GM18909 (cell line): ENCODE measurements at regions not wholly inside any gene's neighbourhood (a gene's known extent, or its start where the extent isn't known, plus 50 kb on each side); places are given as distances from the start of the nearest gene placed in this dataset.
"Not testable (repeated sequence)": the region's sequence is repeated elsewhere in the genome, so short reads cannot be mapped to it uniquely, and the experiment has no call there.

Experiments used
- ATAC-seq: cut with Tn5 transposase; IDR thresholded peaks from one replicate; pipeline ENCODE4 v1.9.1; 2021; ENCODE audit warnings: mild to moderate bottlenecking; ENCODE audit not compliant: unreplicated experiment, poor library complexity

DNA sequence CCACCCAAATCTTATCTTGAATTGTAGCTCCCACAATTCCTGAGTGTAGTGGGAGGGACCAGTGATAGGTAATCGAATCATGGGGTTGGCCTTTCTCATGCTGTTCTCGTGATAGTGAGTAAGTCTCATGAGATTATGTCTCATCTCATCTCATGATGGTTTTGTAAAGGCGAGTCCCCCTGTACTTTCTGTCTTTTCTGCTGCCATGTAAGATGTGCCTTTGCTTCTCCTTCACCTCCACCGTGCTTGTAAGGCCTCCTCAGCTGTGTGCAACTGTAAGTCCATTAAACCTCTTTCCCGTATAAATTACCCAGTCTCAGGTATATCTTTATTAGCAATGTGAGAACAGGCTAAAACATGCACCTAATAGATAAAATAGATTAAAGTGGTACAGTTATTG is 756.4 kb upstream of the SLITRK5 start:
- no peak for ATAC-seq

DNA sequence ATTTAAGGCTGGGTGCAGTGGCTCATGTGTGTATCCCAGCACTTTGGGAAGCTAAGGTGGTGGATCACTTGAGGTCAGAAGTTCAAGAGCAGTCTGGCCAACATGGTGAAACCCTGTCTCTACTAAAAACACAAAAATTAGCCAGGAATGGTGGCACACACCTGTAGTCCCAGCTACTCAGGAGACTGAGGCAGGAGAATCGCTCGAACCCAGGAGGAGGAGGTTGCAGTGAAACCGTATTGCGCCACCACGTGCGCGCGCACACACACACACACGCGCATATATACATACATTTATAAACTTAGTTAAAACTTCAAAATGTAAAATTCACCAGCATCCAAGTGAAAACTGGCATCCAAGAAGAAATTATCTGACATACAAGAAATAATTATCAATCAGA is 753.7 kb upstream of the SLITRK5 start:
- not testable (repeated sequence) for ATAC-seq

DNA sequence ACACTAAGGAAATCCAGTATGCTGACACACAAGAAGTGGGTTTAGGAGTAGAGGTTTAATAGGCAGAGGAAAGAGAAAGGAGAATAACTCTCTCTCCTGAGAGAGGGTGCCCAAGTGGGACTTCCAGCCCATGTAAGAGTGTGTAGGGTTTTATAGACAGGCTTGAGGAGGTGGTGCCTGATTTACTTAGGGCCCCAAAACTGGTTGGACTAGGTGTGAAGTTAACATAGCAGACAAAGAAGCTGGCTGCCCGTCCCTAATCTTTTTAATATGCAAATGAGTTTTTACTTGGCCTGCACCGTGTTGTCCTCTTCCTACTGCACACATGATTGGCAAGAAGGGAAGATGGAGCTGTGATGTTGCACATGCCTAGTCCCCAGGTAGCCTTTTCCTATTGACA is 752.5 kb upstream of the SLITRK5 start:
- ATAC-seq = no peak

DNA sequence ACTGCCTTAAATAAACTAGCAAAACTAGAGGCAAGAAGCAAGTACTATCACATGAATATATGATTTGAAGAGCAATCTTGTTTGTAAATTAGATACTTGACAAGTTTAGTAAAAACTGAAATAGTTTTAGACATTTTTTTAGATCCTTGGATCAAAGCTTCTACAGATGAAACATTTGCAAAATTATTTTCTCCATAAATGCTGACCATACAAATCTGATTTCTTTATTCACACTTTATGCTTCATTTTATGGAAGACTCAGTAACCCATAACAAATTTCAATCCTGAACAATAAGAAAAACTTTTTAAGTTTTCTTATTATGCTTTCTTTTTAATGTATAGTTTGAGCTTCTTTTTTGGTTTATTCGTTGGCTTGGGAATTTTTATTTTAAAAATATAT is 750.2 kb upstream of the SLITRK5 start:
- ATAC-seq = no peak

DNA sequence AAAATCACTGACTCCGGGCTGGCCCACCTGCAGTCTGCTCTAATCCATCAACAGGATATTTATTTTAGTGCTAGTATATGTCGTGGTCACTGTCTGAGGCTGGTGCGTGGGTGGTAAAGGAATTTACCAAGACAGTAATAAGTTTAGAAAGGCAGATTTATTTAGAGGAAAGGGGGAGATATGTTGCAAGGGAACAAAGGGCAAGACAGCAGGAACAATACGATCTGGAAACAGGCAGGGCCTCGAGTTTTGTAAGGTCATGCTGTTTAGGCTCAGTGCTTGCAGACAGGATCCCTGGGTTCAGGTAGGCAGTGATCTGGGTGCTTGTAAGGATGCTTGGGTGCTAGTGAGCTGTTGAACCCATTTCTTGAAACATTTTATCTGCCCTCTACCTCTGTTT is 748.2 kb upstream of the SLITRK5 start:
- ATAC-seq = no peak

DNA sequence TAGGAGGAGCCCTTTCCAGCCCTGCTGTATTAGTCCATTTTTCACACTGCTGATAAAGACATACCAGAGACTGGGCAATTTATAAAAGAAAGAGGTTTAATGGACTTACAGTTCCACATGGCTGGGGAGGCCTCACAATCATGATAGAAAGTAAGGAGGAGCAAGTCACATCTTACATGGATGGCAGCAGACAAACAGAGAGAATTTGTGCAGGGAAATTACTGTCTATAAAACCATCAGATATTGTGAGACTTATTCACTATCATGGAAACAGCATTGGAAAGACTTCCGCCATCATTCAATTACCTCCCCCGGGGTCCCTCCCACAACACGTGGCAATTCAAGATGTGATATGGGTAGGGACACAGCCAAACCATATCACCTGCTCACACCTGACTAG is 744.3 kb upstream of the SLITRK5 start:
- ATAC-seq = not testable (repeated sequence)

DNA sequence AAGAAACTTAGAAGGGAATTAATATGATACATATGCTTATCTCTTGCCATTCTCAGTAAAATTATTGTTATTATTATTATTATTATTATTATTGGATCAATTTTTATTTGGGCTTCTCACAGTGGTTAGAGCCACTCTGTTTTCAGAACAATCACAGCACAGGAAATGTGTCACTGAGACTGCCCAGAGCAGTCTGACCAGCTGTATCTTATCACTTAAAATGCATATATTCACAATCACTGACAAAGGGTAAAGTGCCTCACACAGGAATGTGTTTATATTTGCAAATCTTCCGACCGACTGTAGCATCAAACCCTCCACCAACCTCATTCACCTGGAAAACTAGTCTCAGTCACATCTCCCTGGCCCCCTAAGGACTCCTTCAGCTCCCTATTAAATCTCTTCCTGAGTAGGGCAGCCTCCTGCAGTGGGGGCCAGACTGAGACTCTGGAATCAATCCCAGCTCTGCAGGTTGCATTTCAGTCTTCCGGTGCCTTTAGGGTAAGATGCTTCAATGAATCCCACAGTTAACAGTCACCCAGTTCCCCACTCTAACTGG is 738.3 kb upstream of the SLITRK5 start:
- no peak for ATAC-seq

DNA sequence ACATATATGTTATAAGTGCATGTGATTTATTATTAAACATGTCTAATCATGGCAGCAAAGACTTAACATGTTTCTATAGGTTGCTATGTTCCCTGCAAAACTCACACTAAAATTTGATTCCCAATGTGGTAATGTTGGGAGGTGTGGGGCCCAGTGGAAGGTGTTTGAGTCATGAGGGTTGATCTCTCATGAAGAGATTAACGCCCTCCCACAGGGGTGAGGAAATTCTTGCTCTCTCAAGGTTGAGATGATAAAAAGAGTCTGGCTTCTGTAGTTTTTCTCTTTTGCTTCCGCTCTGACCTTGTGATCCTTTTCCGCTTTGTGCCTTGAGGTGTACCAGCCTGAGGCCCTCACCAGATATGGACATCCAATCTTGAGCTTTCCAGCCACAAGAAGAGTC is 737.5 kb upstream of the SLITRK5 start:
- ATAC-seq = no peak

DNA sequence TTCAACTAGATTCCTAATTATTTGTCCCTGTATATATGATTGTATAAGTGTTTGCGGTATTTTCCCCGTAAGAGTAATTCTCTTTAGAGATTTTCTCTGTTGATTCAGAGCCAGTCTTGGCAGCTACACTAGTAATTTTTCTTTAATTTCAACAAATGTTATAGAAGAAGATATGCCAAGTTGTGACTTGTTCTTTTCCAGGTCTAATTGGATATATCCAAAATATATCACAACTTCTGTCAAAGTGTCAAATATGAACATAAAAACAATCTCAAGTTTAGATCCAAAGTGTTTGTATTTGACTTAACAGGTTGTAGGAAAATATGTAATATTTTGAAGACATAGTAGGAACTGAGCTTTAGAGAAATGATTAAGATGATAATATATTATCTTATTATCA is 733.9 kb upstream of the SLITRK5 start:
- ATAC-seq = no peak

DNA sequence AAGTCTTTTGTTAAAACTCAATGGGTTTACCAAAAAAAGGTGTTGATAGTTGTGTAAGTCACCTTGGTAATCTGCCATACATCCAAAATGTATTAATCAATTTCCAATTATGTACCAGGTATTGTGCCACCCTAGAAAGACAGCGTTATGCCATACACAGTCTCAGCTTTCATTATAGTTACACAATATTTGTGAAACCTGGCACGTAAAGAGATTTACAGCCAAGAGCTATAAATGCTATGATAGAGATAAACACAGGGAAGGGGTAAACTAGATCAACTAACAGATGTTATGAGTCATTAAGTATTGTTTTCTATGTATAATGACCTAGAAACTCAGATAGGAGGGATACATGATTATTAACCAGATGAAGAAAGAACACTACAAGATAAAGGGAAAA is 725.6 kb upstream of the SLITRK5 start:
- no peak for ATAC-seq

DNA sequence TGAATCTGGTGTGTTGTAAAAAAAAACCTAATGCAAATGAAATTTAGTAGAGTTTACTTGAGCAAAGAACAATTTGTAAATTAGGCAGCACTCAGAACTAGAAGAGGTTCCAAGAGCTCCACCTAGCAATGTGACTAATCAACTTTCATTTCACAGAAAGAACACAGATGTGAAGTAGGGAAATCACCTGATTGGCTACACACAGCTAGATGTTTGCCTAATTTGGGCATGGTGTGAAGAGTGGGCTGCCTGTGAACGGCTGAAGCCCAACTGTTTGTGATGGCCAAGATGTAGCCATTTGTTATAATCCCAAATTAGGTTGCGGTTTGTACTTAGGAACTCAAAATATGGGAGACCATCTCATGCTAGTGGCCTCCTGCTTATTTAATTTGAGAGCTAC is 724.4 kb upstream of the SLITRK5 start:
- no peak for ATAC-seq

DNA sequence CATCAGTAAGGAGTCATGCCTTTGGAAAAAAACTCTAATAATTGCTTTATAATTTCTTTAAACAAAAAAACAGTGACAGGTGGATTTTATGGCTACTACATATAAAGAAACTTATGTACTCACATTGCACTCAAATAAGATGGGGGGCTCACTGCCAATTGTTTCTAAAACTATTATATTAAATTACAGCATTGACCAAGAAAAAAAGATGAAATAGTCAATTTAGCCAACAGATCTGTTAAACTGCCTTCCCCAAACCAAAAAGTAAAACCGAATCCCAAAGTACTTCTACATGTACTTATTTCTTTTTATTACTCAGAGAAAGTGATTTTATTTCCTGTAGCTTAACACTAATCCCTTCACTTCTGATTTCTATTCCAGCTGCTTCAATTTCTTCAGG is 716.8 kb upstream of the SLITRK5 start:
- no peak for ATAC-seq

DNA sequence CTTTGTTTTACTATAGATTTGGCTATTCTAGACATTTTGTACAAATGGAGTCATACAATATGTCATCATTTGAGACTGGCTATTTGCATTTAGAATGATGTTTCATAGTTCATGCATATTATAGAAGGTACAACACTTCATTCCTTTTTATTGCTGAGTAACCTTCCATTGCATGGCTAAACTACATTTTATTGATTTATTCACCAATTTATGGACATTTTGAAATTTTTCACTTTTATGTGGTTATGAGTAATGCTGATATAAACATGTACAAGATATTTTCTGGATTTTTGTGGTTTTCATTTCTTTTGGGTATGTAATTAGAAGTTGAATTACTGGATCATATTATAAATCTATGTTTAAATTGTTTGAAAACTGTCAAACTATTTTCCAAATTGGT is 710.3 kb upstream of the SLITRK5 start:
- ATAC-seq = no peak

DNA sequence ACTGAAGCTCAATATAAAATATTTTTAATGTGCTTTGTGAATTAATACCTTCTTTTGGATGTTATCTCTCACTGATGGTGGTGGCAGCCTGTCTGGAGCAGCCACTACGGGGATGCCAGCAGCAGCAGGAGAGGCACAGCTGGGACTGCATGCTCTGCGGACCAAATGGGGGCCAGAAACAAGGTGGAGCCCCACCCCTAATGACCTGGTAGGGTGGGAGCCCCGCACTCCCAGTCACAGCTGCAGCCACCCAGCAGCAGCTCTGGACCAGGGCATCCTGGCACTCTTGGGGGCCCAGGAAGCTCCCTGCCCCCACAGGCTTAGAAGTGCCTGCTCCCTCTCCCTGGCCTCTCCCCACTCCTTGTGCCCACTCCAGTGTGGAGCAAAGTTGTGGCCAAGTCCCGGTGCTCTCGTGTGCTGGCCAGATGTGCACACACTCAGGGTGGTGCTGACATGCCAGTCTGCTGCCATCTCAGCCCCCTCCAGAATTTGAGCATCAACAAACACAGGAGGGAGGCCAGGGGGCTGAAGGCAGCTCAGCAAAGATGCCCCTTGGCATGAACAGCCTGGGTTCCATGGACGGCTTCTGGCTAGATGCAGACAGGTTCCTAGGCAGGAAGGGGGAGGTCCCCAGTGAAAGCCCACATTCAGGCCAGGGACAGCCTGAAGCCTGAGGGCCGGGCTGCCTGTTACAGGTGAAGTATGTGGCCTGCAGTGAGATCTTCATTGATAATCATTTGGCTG is 696.7 kb upstream of the SLITRK5 start:
- ATAC-seq = no peak

DNA sequence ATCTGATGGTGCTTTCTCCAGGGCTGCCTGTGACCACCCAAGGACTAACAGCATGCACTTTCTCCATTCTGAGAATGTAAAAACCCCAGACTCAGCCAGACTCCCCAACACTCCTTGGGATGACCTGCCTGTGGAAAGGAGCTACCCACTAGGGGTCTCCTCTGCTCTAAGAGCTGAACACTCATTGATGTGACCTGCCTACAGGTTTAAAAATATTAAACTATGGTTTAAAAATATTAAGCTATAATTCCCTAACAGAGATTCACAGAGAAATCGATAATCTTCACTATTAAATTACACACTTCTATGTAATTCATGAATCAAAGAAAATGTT is 696.2 kb upstream of the SLITRK5 start:
- no peak for ATAC-seq

DNA sequence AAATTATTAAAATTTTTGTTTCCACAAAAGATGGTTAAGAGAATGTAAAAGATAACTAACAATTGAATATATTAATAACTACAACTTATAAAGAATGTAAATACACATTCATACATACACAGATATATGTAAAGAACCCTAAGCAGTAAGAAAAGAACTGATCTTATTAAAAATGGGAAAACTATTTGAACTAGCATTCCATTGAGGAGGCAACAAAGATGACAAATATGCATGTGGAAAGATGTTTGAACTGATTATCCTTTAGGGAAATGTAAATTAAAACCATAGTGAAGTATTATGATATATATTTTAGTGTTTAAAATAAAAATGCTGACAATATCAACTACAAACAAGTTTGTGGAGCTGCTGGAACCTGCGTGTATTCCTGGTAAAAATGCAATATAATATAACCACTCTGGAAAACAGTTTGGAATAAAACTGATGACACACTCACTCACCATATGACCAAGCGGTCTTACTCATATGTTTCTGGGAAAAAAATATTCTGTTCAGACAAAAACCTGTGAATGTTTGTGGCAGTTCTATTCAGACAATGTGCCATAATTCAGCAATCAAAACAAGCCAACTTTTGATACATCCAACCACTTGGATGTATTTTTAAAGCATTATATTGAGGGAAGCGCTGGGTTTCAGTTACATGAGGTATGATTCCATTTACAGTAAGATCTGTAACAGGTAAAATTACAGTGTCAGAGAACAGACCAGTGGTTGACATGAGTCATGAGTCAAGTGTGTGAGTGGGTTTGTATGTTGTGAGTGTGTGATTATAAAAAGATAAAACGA is 694.4 kb upstream of the SLITRK5 start:
- ATAC-seq = no peak

DNA sequence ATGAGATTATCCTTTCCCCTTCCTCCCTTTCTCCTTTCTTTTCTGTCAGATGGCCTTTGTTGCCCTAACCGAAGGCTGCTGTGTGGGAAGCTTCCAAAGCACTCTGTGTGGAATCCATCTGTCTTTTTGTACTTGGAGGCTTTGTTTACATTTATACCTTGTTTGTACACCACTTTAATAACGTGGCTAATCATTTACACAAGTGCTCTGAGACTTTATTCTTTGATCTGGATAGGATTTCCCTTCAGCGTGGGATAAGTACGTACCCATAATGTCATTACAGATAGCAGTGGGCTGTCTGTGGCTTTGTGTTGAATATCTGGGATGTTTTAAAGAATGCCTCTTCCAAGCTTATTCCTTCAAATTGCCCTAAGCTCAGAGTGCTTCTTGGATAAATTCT is 684.7 kb upstream of the SLITRK5 start:
- ATAC-seq = no peak

DNA sequence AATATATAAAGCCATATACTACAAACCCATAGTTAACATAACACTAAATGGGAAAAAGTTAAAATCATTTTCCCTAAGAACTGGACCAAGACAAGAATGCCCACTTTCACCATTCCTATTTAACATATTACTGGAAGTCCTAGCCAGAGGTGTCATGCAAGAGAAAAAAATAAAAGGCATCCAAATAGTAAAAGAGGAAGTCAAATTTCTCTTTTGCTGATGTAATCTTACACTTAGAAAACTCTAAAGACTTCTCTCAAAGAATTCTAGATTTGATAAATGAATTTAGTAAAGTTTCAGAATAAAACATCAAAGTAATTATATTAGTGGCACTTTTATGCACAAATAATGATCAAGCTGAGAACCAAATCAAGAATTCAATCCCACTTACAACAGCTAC is 678.9 kb upstream of the SLITRK5 start:
- ATAC-seq = no peak

DNA sequence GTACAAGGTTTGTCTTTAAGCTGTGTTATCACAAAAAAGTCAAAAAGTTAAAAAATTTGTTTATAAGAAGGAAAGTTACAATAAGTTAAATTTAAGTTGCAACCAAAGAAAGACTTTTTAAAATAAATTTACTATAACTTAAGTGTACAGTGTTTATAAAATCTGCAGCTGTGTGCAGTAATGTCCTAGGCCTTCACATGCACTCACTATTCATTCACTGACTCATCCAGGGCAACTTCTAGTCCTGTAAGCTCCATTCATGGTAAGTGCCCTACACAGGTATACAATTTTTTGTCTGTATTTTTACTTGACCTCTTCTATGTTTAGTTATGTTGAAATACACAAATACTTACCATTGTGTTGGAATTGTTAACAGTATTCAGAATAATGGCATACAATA is 667.9 kb upstream of the SLITRK5 start:
- ATAC-seq = no peak

DNA sequence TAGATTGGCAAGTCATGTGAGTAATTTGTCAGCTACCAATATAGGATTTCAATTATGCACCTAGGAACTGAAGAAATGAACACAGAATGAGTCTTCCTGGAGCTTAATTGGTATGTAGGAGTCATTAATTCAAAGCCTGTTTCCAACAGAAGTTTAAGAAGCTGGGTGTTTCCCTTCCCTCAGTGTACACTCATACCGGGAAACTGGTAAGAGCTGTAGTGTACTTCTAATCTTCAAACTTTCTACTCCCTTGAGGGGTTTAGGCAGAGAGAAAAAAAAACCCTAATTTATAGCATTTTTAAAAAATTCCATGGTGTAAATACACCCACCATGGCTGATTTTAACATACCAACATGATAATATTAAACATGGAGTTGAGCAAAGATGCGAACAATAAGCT is 665.7 kb upstream of the SLITRK5 start:
- ATAC-seq = no peak

DNA sequence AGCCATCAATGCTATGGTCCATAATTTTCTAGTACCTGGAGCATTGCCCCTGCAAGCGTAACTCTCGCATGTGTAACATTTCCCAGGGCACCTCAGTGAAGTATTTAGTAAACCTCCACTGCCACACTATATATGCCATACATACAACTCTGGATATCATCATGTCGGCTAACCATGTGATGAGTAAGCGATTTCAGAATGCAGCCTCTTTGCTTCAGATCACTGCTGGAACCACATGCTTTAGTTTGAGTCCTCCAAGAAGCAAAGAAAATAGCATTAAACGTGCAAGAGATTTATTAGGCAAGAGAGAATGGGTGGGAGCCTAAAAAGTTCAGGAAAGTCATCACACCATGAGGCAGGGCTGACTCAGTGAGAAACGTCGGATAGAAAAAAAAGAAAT is 635.6 kb upstream of the SLITRK5 start:
- no peak for ATAC-seq

DNA sequence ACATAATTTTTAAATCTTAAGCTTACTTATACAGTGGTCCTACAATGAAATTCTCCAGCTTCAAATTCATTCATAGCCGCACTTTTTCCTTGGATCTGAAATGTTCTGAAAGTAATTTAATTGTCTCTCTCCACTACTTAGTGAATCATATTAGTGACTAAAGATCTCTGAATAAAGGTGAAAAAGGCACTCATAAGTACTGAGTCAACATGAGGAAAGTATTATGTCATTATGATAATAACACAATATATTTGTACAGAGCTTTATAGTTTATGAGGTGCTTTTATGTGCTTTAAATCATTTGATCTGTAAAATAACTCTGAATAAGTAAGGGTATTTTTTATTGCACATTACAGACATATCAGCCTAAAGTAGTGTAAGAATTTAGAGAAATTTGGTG is 628.2 kb upstream of the SLITRK5 start:
- ATAC-seq = no peak
